Nephron (organoid): ENCODE measurements at regions not wholly inside any gene's neighbourhood (a gene's known extent, or its start where the extent isn't known, plus 50 kb on each side); places are given as distances from the start of the nearest gene placed in this dataset.
"Not testable (repeated sequence)": the region's sequence is repeated elsewhere in the genome, so short reads cannot be mapped to it uniquely, and the experiment has no call there.

Source experiments
- H3K27ac Mint-ChIP-seq, 3 experiments: 2 replicates each; pipeline ENCODE4 v1.8.0; 2020; ENCODE audit warnings: mixed read lengths in 3 of 3, mild to moderate bottlenecking in 2 of 3, moderate library complexity in 1 of 3
- H3K27me3 Mint-ChIP-seq: 2 replicates; pipeline ENCODE4 v1.8.0; 2021; ENCODE audit warnings: low read depth, mild to moderate bottlenecking, moderate library complexity, mixed read lengths
- H3K36me3 Mint-ChIP-seq: 2 replicates; pipeline ENCODE4 v1.8.0; 2020; ENCODE audit warnings: low read depth, mixed read lengths
- H3K4me1 Mint-ChIP-seq: 2 replicates; pipeline ENCODE4 v1.8.0; 2020; ENCODE audit warnings: mixed read lengths
- H3K4me3 Mint-ChIP-seq, 3 experiments: 2 replicates each; pipeline ENCODE4 v1.8.0; 2020; ENCODE audit warnings: mild to moderate bottlenecking in 3 of 3, mixed read lengths in 3 of 3, moderate library complexity in 2 of 3
- H3K9me3 Mint-ChIP-seq: 2 replicates; pipeline ENCODE4 v1.8.0; 2020; ENCODE audit warnings: mixed read lengths
- CTCF ChIP-seq, 3 experiments: fragments of 200-600 bp; sonication (generic); IDR thresholded peaks; one replicate each; pipeline ENCODE4 v1.5.0; 2021; ENCODE audit warnings: antibody characterized with exemption in 3 of 3; ENCODE audit not compliant: unreplicated experiment in 3 of 3

GRCh38 chr14:106129274-106129673, 602.9 kb downstream of the TMEM121 start:
- Mint-ChIP-seq H3K4me3 (no peak overlapping the region), H3K27ac (no peak overlapping the region), H3K36me3 (no peaks in the 10 kb centered on the region), H3K4me1 (no peaks in the 10 kb centered on the region), H3K9me3 (peaks cover 60% of the 10 kb centered on the region), H3K27me3 (peaks cover 3% of the 10 kb centered on the region)
- no peak for TF ChIP-seq CTCF (IDR thresholded peaks at IDR 0.05; ENCODE audit: unreplicated experiment in 3 of 3)

- peaks cover 60% of the 10 kb centered on the region for H3K9me3 Mint-ChIP-seq
- H3K4me1 Mint-ChIP-seq, H3K27me3 Mint-ChIP-seq, H3K27ac Mint-ChIP-seq, H3K4me3 Mint-ChIP-seq, H3K36me3 Mint-ChIP-seq: not testable (repeated sequence)
These were observed 603.7 kb downstream of the TMEM121 start for GRCh38 chr14:106129904-106130661.

GRCh38 chr14:106133126-106133525, 606.7 kb downstream of the TMEM121 start:
- peaks cover 49% of the 10 kb centered on the region for H3K9me3 Mint-ChIP-seq
- H3K27me3 Mint-ChIP-seq, H3K4me3 Mint-ChIP-seq, H3K4me1 Mint-ChIP-seq, H3K36me3 Mint-ChIP-seq, H3K27ac Mint-ChIP-seq: not testable (repeated sequence)

- no peaks in the 10 kb centered on the region for H3K27me3 Mint-ChIP-seq
- H3K27ac Mint-ChIP-seq, result no peak overlapping the region
- no peak for TF ChIP-seq CTCF (IDR thresholded peaks at IDR 0.05; ENCODE audit: unreplicated experiment in 3 of 3)
- no peak overlapping the region for H3K4me3 Mint-ChIP-seq
- no peaks in the 10 kb centered on the region for H3K4me1 Mint-ChIP-seq
- no peaks in the 10 kb centered on the region for H3K36me3 Mint-ChIP-seq
- H3K9me3 Mint-ChIP-seq, result peaks cover 40% of the 10 kb centered on the region
These were observed 608.5 kb downstream of the TMEM121 start for GRCh38 chr14:106134886-106135285.

- no peaks in the 10 kb centered on the region for H3K4me1 Mint-ChIP-seq
- TF ChIP-seq CTCF (IDR thresholded peaks at IDR 0.05; ENCODE audit: unreplicated experiment in 3 of 3), result no peak
- no peaks in the 10 kb centered on the region for H3K36me3 Mint-ChIP-seq
- H3K9me3 Mint-ChIP-seq, result peaks cover 28% of the 10 kb centered on the region
- H3K27ac Mint-ChIP-seq, result no peak overlapping the region
- H3K4me3 Mint-ChIP-seq, result no peak overlapping the region
- H3K27me3 Mint-ChIP-seq, result no peaks in the 10 kb centered on the region
These were observed 615.1 kb downstream of the TMEM121 start for GRCh38 chr14:106141242-106142220.

GRCh38 chr14:106145731-106146130, 619.3 kb downstream of the TMEM121 start:
- H3K4me1 Mint-ChIP-seq, H3K36me3 Mint-ChIP-seq, H3K4me3 Mint-ChIP-seq, H3K27me3 Mint-ChIP-seq, H3K27ac Mint-ChIP-seq: not testable (repeated sequence)
- H3K9me3 Mint-ChIP-seq, result peaks cover 38% of the 10 kb centered on the region

- H3K4me1 Mint-ChIP-seq, H3K27ac Mint-ChIP-seq, H3K4me3 Mint-ChIP-seq, H3K27me3 Mint-ChIP-seq, H3K36me3 Mint-ChIP-seq: not testable (repeated sequence)
- peak in 1 of 3 experiments; percentile 31 for TF ChIP-seq CTCF (IDR thresholded peaks at IDR 0.05; ENCODE audit: unreplicated experiment in 3 of 3)
- peaks cover 28% of the 10 kb centered on the region for H3K9me3 Mint-ChIP-seq
These were observed 627.1 kb downstream of the TMEM121 start for GRCh38 chr14:106153362-106153955.
